ENCODE measurements at regions not wholly inside any gene's neighbourhood (a gene's known extent, or its start where the extent isn't known, plus 50 kb on each side); places are given as distances from the start of the nearest gene placed in this dataset.

DNA sequence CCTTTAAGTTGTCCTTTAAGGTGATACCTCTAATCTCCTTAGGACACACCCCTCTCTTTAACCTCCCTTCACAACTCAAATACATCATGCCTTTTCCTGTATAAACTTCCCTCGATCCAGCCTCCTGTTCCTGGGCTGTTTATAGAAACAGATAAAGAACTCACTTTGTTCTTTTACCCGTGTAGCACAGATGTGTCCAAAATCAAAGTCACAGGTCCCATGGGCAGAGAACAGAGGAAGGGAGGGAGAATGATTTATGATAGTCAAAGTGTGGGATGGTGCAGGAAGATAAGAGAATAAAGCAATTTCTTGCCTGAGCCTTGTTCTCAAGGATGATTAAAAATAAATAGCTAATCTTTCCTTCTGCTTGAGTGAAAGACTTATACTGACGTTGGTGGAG is 50.3 kb upstream of the CABCOCO1 start:
- Histone ChIP-seq H3K27ac (ENCODE audit: low read depth, low read length) (no peak overlapping the region), H3K9me3 (ENCODE audit: control insufficient read depth in 1 of 2, low read length in 2 of 2) (no peaks in the 10 kb centered on the region), H3K27me3 (ENCODE audit: insufficient read depth, low read length) (no peaks in the 10 kb centered on the region), H3K36me3 (ENCODE audit: insufficient read depth, low read length) (no peaks in the 10 kb centered on the region), H3K4me3 (ENCODE audit: low read length in 2 of 2) (no peak overlapping the region), H3K4me1 (ENCODE audit: insufficient read depth, low read length) (no peaks in the 10 kb centered on the region)
- Mint-ChIP-seq H3K27me3 (peaks cover 0 to 4% of the 10 kb centered on the region in 2 donors), H3K27ac (no peak overlapping the region), H3K4me1 (no peaks in the 10 kb centered on the region), H3K9me3 (peaks cover 0 to 2% (median 0%) of the 10 kb centered on the region in 8 donors), H3K4me3 (no peak overlapping the region), H3K36me3 (no peaks in the 10 kb centered on the region)
- intact Hi-C loops (cut with micrococcal nuclease) = no loop called here
- POLR2A ChIA-PET (ENCODE audit: partially characterized antibody) = no interaction called here
- no peak for DNase-seq
- CTCF ChIA-PET (ENCODE audit: partially characterized antibody) = interaction anchor here (0.6 kb wide), 1 partner anchor 18 kb away, joined by 3 read pairs; no protein-coding TSS in a partner anchor

DNA sequence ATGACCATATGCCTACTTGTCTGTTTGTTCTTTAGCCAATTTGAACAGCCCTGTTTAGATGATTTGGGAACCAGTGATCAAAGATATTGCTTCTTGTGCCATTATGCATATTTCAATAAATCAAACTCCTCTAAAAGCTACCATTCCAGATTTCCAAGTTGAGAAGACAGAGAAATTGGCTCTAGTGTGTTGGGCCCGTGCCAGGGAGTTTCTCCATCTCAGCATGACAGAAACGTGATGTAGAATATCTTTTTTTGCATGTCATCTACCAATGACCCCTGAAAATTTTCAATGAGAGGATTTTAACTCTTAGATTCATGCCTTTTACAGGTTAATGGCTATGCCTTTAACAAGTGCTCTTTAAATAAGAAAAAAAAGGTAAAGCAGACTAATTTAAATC is 50.7 kb upstream of the CABCOCO1 start:
- peaks cover 0 to 4% of the 10 kb centered on the region in 2 donors for H3K27me3 Mint-ChIP-seq
- ChIA-PET POLR2A (ENCODE audit: partially characterized antibody) (no interaction called here), CTCF (ENCODE audit: partially characterized antibody) (no interaction called here)
- Histone ChIP-seq H3K27ac (ENCODE audit: low read depth, low read length) (no peak overlapping the region), H3K4me1 (ENCODE audit: insufficient read depth, low read length) (no peaks in the 10 kb centered on the region), H3K27me3 (ENCODE audit: insufficient read depth, low read length) (no peaks in the 10 kb centered on the region), H3K36me3 (ENCODE audit: insufficient read depth, low read length) (no peaks in the 10 kb centered on the region), H3K4me3 (ENCODE audit: low read length in 2 of 2) (no peak overlapping the region), H3K9me3 (ENCODE audit: control insufficient read depth in 1 of 2, low read length in 2 of 2) (no peaks in the 10 kb centered on the region)
- intact Hi-C loops (cut with micrococcal nuclease) = no loop called here
- DNase-seq = no peak
- no peak overlapping the region for H3K27ac Mint-ChIP-seq
- no peaks in the 10 kb centered on the region for H3K4me1 Mint-ChIP-seq
- H3K9me3 Mint-ChIP-seq = peaks cover 0 to 2% (median 0%) of the 10 kb centered on the region in 8 donors
- H3K36me3 Mint-ChIP-seq = no peaks in the 10 kb centered on the region
- no peak overlapping the region for H3K4me3 Mint-ChIP-seq

DNA sequence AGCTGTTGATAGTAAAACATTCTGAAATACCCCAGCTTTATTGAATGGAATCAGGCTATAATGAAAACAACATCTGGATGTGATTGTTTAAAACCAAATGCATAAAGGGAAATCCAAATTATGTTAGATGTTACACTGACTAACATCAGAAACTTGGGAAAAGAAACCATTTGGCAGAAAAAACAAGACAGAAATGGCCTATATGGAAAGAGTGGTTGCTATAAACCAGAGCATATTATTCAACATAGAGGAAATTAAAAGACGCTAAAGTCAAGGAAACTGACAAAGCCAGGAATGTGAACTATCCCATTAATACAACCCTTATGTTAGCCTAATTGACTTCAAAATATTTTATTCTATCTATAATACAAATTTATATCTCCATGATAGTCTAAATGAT is 53.0 kb upstream of the CABCOCO1 start:
- Mint-ChIP-seq H3K4me3 (no peak overlapping the region), H3K9me3 (peaks cover 0 to 2% (median 0%) of the 10 kb centered on the region in 8 donors), H3K27ac (no peak overlapping the region), H3K27me3 (peaks cover 3 to 9% of the 10 kb centered on the region in 2 donors), H3K36me3 (no peaks in the 10 kb centered on the region), H3K4me1 (no peaks in the 10 kb centered on the region)
- no peak overlapping the region for H3K4me3 ChIP-seq (ENCODE audit: low read length in 2 of 2)
- no peaks in the 10 kb centered on the region for H3K9me3 ChIP-seq (ENCODE audit: control insufficient read depth in 1 of 2, low read length in 2 of 2)
- no peak overlapping the region for H3K27ac ChIP-seq (ENCODE audit: low read depth, low read length)
- POLR2A ChIA-PET (ENCODE audit: partially characterized antibody) = no interaction called here
- H3K27me3 ChIP-seq (ENCODE audit: insufficient read depth, low read length) = no peaks in the 10 kb centered on the region
- intact Hi-C loops (cut with micrococcal nuclease) = no loop called here
- H3K4me1 ChIP-seq (ENCODE audit: insufficient read depth, low read length) = no peaks in the 10 kb centered on the region
- no peaks in the 10 kb centered on the region for H3K36me3 ChIP-seq (ENCODE audit: insufficient read depth, low read length)
- no peak for DNase-seq
- CTCF ChIA-PET (ENCODE audit: partially characterized antibody) = no interaction called here

DNA sequence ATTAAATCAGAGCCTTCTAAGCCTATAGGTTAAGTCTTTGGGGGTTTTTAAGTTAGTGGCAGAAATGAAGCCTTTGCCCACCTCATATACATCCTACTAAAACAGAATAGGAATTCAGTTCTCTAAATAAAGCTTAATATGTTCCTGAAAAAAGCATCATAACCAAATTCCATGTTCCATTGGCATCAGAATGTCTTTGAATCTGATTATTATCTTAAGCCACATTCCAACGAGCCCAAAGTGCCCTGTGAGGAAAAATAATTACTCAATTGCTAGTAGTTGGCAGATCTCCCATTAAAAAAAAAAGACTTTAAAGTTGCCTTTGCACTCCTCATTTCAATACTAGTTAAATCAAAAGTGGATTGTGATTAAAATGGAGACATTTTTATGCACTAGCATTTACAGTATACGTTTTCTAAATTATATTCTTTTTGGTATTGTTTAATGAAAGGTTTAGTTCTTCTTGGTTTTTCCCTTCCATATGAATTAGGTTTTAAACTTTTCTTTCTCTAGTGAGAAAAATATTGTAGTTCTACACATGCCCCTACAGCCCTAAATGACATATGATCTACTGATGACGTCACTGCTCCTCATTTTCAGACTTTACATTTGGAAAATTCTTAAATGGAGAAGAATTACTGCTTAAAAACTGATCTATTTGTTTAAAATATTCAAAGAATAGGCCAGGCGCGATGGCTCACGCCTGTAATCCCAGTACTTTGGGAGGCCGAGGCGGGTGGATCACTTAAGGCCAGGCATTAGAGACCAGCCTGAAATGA is 54.3 kb upstream of the CABCOCO1 start:
- DNase-seq = no peak
- no peak overlapping the region for H3K4me3 Mint-ChIP-seq
- H3K36me3 Mint-ChIP-seq = no peaks in the 10 kb centered on the region
- Histone ChIP-seq H3K36me3 (ENCODE audit: insufficient read depth, low read length) (no peaks in the 10 kb centered on the region), H3K4me3 (ENCODE audit: low read length in 2 of 2) (no peak overlapping the region), H3K27me3 (ENCODE audit: insufficient read depth, low read length) (no peaks in the 10 kb centered on the region), H3K9me3 (ENCODE audit: control insufficient read depth in 1 of 2, low read length in 2 of 2) (no peaks in the 10 kb centered on the region), H3K27ac (ENCODE audit: low read depth, low read length) (no peak overlapping the region), H3K4me1 (ENCODE audit: insufficient read depth, low read length) (no peaks in the 10 kb centered on the region)
- intact Hi-C loops (cut with micrococcal nuclease) = no loop called here
- no peaks in the 10 kb centered on the region for H3K4me1 Mint-ChIP-seq
- peaks cover 3 to 9% of the 10 kb centered on the region in 2 donors for H3K27me3 Mint-ChIP-seq
- CTCF ChIA-PET (ENCODE audit: partially characterized antibody) = interaction anchor here (0.7 kb wide), 1 partner anchor 9 kb away, joined by 3 read pairs; no protein-coding TSS in a partner anchor
- H3K9me3 Mint-ChIP-seq = peaks cover 0 to 2% (median 0%) of the 10 kb centered on the region in 8 donors
- POLR2A ChIA-PET (ENCODE audit: partially characterized antibody) = no interaction called here
- no peak overlapping the region for H3K27ac Mint-ChIP-seq

DNA sequence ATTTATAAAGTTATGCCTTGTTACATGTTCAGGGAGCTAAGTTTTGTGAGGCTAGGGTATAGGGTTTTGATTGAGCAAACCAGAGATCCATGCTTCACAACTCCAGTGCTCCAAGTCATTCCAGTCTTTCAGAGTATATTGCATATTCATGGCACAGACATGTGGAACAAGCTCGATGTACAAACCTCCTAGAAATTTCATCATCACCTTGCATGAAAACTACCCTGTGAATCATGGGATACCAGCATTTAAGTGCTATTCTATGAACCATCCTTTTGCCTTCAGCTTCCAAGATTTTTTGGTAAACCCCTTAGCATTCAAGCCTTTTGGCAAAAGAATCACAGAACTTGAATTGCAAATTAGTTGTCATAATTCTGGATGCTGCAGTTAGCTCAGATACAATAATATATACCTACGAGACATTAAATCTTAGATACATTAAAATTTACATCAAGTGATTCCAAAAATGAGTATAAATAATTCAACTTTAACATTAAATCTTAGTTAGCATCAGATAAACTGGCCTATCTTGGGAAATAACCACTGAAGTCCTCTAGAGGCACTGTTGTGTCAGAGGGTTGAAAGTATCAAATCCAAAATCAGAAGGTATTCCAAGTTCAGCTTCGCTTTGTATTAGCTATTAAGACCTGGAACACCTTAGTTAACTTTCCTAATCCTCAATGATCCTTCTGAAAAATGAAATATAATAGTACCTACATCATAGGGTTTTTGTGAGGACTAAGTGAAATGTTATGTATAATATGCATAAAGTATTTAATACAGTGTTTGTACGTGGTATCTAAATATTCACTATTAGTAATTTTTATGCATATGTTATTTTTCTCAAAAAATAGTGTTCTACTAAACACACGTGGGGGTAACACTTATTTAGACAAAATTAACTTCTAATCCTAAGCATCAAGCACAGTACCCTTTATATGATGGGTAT is 55.5 kb upstream of the CABCOCO1 start:
- intact Hi-C loops (cut with micrococcal nuclease) = no loop called here
- Mint-ChIP-seq H3K4me3 (no peak overlapping the region), H3K4me1 (no peaks in the 10 kb centered on the region), H3K27me3 (peaks cover 3 to 7% of the 10 kb centered on the region in 2 donors), H3K36me3 (no peaks in the 10 kb centered on the region), H3K27ac (no peak overlapping the region), H3K9me3 (peaks cover 0 to 2% (median 0%) of the 10 kb centered on the region in 8 donors)
- no peak overlapping the region for H3K4me3 ChIP-seq (ENCODE audit: low read length in 2 of 2)
- CTCF ChIA-PET (ENCODE audit: partially characterized antibody) = interaction anchor here (0.6 kb wide), 1 partner anchor 1736 kb away, joined by 4 read pairs; no protein-coding TSS in a partner anchor
- no peak for DNase-seq
- no peaks in the 10 kb centered on the region for H3K9me3 ChIP-seq (ENCODE audit: control insufficient read depth in 1 of 2, low read length in 2 of 2)
- H3K27ac ChIP-seq (ENCODE audit: low read depth, low read length) = no peak overlapping the region
- POLR2A ChIA-PET (ENCODE audit: partially characterized antibody) = no interaction called here
- no peaks in the 10 kb centered on the region for H3K27me3 ChIP-seq (ENCODE audit: insufficient read depth, low read length)
- no peaks in the 10 kb centered on the region for H3K36me3 ChIP-seq (ENCODE audit: insufficient read depth, low read length)
- no peaks in the 10 kb centered on the region for H3K4me1 ChIP-seq (ENCODE audit: insufficient read depth, low read length)

DNA sequence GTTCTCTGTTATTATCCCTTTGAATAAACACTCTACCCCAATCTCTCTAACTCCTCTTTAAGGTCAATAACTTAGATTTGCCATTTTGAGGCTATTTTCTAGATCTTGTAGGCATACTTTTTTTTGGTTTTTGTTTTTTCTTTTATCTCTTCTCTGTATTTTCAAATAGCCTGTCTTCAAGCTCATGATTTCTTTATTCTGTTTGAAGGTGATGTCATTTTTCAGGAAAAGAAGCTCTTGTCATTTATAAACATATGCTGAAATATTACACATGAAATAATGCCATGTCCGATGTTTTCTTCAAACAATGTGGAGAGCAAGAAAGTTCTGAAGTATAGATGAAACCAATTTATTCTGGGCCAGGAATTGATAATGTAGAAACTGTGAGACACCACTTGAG is 57.5 kb upstream of the CABCOCO1 start:
- no peaks in the 10 kb centered on the region for H3K9me3 ChIP-seq (ENCODE audit: control insufficient read depth in 1 of 2, low read length in 2 of 2)
- no peaks in the 10 kb centered on the region for H3K4me1 ChIP-seq (ENCODE audit: insufficient read depth, low read length)
- H3K36me3 ChIP-seq (ENCODE audit: insufficient read depth, low read length) = no peaks in the 10 kb centered on the region
- no peak overlapping the region for H3K4me3 Mint-ChIP-seq
- no peaks in the 10 kb centered on the region for H3K4me1 Mint-ChIP-seq
- peaks cover 3 to 7% of the 10 kb centered on the region in 2 donors for H3K27me3 Mint-ChIP-seq
- H3K27me3 ChIP-seq (ENCODE audit: insufficient read depth, low read length) = no peaks in the 10 kb centered on the region
- no peak overlapping the region for H3K27ac ChIP-seq (ENCODE audit: low read depth, low read length)
- intact Hi-C loops (cut with micrococcal nuclease) = no loop called here
- ChIA-PET POLR2A (ENCODE audit: partially characterized antibody) (no interaction called here), CTCF (ENCODE audit: partially characterized antibody) (no interaction called here)
- DNase-seq = no peak
- H3K36me3 Mint-ChIP-seq = no peaks in the 10 kb centered on the region
- H3K27ac Mint-ChIP-seq = no peak overlapping the region
- peaks cover 0 to 2% (median 0%) of the 10 kb centered on the region in 8 donors for H3K9me3 Mint-ChIP-seq
- no peak overlapping the region for H3K4me3 ChIP-seq (ENCODE audit: low read length in 2 of 2)

DNA sequence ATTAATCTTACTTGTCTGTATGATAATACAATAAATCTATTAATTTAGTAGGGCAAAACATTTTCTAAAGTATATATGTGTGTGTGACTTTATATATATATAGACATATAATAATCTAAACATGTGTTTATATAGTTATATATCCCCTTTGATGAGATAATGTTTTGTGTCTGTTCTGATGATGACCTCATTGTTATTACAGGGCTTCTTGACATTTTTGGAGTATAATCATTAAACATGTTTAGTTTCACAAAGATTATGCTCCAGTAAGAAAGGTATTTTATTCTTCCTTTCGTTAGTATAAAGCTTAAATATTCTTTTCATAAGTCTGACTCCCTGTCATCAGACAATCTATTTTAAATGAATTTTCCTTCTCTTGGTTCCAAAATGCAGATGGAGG is 62.3 kb upstream of the CABCOCO1 start:
- Histone ChIP-seq H3K27ac (ENCODE audit: low read depth, low read length) (no peak overlapping the region), H3K4me3 (ENCODE audit: low read length in 2 of 2) (no peak overlapping the region), H3K4me1 (ENCODE audit: insufficient read depth, low read length) (no peaks in the 10 kb centered on the region), H3K27me3 (ENCODE audit: insufficient read depth, low read length) (no peaks in the 10 kb centered on the region), H3K9me3 (ENCODE audit: control insufficient read depth in 1 of 2, low read length in 2 of 2) (no peaks in the 10 kb centered on the region), H3K36me3 (ENCODE audit: insufficient read depth, low read length) (no peaks in the 10 kb centered on the region)
- Mint-ChIP-seq H3K36me3 (no peaks in the 10 kb centered on the region), H3K9me3 (peaks cover 0 to 2% (median 0%) of the 10 kb centered on the region in 8 donors), H3K4me3 (no peak overlapping the region), H3K27ac (no peak overlapping the region), H3K4me1 (no peaks in the 10 kb centered on the region), H3K27me3 (peaks cover 2 to 3% of the 10 kb centered on the region in 2 donors)
- ChIA-PET POLR2A (ENCODE audit: partially characterized antibody) (no interaction called here), CTCF (ENCODE audit: partially characterized antibody) (no interaction called here)
- DNase-seq = no peak
- intact Hi-C loops (cut with micrococcal nuclease) = no loop called here
